Activated T-cell treated with anti-CD3 and anti-CD28 coated beads, Interleukin-2, amount 50 U/mL, for 1 hour (primary cell): ENCODE measurements at regions not wholly inside any gene's neighbourhood (a gene's known extent, or its start where the extent isn't known, plus 50 kb on each side); places are given as distances from the start of the nearest gene placed in this dataset.
"Not testable (repeated sequence)": the region's sequence is repeated elsewhere in the genome, so short reads cannot be mapped to it uniquely, and the experiment has no call there.

ENCODE experiments used
- DNase-seq: peaks from one replicate; pipeline ENCODE4 v3.0.0-alpha.2; 2020

- DNase-seq, result no peak
These were observed 129.7 kb upstream of the BTN3A2 start for GRCh38 chr6:26235302-26235670.

- not testable (repeated sequence) for DNase-seq
These were observed 125.6 kb upstream of the BTN3A2 start for GRCh38 chr6:26239415-26239814.

GRCh38 chr6:26240157-26241032 is 124.6 kb upstream of the BTN3A2 start:
- DNase-seq, result peak; percentile 77

- DNase-seq, result peak; percentile 65
These were observed 123.7 kb upstream of the BTN3A2 start for GRCh38 chr6:26241033-26241895.

GRCh38 chr6:26243132-26243531 is 121.9 kb upstream of the BTN3A2 start:
- DNase-seq, result no peak

GRCh38 chr6:26243752-26244151 is 121.2 kb upstream of the BTN3A2 start:
- DNase-seq, result no peak

- DNase-seq, result no peak
These were observed 118.9 kb upstream of the BTN3A2 start for GRCh38 chr6:26246058-26246457.

- DNase-seq, result no peak
These were observed 118.4 kb upstream of the BTN3A2 start for GRCh38 chr6:26246553-26246952.

- DNase-seq, result no peak
These were observed 115.4 kb upstream of the BTN3A2 start for GRCh38 chr6:26249707-26249956.

GRCh38 chr6:26249957-26250697 is 114.9 kb upstream of the BTN3A2 start:
- peak; percentile 77 for DNase-seq

GRCh38 chr6:26250698-26251044 is 114.3 kb upstream of the BTN3A2 start:
- DNase-seq, result peak; percentile 33

- DNase-seq, result peak; percentile 64
These were observed 113.5 kb upstream of the BTN3A2 start for GRCh38 chr6:26251354-26252076.

- DNase-seq, result no peak
These were observed 112.9 kb upstream of the BTN3A2 start for GRCh38 chr6:26252077-26252472.

- no peak for DNase-seq
These were observed 110.3 kb upstream of the BTN3A2 start for GRCh38 chr6:26254724-26255123.

- no peak for DNase-seq
These were observed 107.7 kb upstream of the BTN3A2 start for GRCh38 chr6:26257272-26257671.

- no peak for DNase-seq
These were observed 106.6 kb upstream of the BTN3A2 start for GRCh38 chr6:26258212-26258977.

GRCh38 chr6:26260110-26260637 is 104.8 kb upstream of the BTN3A2 start:
- no peak for DNase-seq

- no peak for DNase-seq
These were observed 104.1 kb upstream of the BTN3A2 start for GRCh38 chr6:26260725-26261490.

- no peak for DNase-seq
These were observed 100.5 kb upstream of the BTN3A2 start for GRCh38 chr6:26264547-26264946.

GRCh38 chr6:26267083-26267589 is 97.9 kb upstream of the BTN3A2 start:
- DNase-seq, result no peak
